ENCODE measurements at regions not wholly inside any gene's neighbourhood (a gene's known extent, or its start where the extent isn't known, plus 50 kb on each side); places are given as distances from the start of the nearest gene placed in this dataset.

DNA sequence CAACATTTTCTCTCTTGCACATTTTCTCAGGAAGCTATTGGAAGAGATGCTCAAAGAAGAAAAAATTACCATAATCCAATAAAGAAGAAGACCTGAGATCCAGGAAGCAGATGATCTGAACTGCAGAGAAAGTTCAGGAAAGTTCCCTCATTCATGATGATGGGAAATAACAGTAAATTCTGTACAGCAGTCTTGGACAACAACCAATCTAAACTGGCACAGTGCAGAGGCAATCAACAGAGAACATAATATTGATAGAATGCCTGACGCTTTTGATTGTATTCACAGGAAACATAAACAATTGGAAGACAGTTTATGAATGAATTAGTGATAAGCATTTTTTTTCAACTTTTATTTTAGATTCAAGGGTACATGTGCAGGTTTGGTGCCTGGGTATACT is 428.9 kb downstream of the KCTD8 start:
- TF ChIP-seq CTCF (IDR thresholded peaks at IDR 0.05), result no peak
- TF ChIP-seq POLR2AphosphoS5 (IDR thresholded peaks at IDR 0.05), result no peak

Measured in sigmoid colon (tissue), 4 donors.